ENCODE measurements at regions not wholly inside any gene's neighbourhood (a gene's known extent, or its start where the extent isn't known, plus 50 kb on each side); places are given as distances from the start of the nearest gene placed in this dataset.

DNA sequence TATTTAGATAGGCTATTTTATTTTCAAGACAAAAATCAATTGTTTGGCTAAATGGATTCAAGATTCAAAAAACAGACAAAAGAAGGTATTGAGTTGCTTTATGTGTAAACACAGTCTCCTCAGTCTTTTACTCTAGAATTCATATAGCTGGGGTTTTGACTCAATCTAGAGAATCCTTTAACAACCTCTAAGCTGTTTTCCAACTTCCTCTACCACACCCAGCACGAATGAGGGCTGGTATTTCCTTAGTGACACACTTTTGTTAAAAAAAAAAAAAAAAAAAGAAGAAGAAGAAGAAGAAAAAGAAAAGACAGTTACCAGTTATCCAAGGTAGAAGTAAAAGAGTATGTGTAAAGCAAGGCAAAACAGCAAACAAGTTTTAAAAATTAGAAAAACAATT, 732.8 kb upstream of the GOLIM4 start:
- TF ChIP-seq TAF1 (IDR thresholded peaks at IDR 0.05; ENCODE audit: low read depth) (no peak), CEBPB (IDR thresholded peaks at IDR 0.05) (no peak), NFIC (IDR thresholded peaks at IDR 0.05) (no peak), TCF12 (IDR thresholded peaks at IDR 0.05; ENCODE audit: low read depth) (no peak), TEAD4 (IDR thresholded peaks at IDR 0.05) (no peak), YY1 (IDR thresholded peaks at IDR 0.05; ENCODE audit: low read depth) (no peak), RAD21 (IDR thresholded peaks at IDR 0.05; ENCODE audit: low read depth) (no peak), FOXM1 (IDR thresholded peaks at IDR 0.05; ENCODE audit: borderline replicate concordance, low read depth) (no peak), EP300 (IDR thresholded peaks at IDR 0.05; ENCODE audit: borderline replicate concordance) (no peak), CREB1 (IDR thresholded peaks at IDR 0.05; ENCODE audit: low read depth) (no peak), ZBTB7A (IDR thresholded peaks at IDR 0.05; ENCODE audit: low read depth) (no peak), EGR1 (IDR thresholded peaks at IDR 0.05) (no peak)
- TF ChIP-seq, protein P1, sequence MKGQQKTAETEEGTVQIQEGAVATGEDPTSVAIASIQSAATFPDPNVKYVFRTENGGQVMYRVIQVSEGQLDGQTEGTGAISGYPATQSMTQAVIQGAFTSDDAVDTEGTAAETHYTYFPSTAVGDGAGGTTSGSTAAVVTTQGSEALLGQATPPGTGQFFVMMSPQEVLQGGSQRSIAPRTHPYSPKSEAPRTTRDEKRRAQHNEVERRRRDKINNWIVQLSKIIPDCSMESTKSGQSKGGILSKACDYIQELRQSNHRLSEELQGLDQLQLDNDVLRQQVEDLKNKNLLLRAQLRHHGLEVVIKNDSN (IDR thresholded peaks at IDR 0.05), result no peak
- TF ChIP-seq, protein P2, sequence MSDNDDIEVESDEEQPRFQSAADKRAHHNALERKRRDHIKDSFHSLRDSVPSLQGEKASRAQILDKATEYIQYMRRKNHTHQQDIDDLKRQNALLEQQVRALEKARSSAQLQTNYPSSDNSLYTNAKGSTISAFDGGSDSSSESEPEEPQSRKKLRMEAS (IDR thresholded peaks at IDR 0.05), result no peak
- TF ChIP-seq, protein P3, sequence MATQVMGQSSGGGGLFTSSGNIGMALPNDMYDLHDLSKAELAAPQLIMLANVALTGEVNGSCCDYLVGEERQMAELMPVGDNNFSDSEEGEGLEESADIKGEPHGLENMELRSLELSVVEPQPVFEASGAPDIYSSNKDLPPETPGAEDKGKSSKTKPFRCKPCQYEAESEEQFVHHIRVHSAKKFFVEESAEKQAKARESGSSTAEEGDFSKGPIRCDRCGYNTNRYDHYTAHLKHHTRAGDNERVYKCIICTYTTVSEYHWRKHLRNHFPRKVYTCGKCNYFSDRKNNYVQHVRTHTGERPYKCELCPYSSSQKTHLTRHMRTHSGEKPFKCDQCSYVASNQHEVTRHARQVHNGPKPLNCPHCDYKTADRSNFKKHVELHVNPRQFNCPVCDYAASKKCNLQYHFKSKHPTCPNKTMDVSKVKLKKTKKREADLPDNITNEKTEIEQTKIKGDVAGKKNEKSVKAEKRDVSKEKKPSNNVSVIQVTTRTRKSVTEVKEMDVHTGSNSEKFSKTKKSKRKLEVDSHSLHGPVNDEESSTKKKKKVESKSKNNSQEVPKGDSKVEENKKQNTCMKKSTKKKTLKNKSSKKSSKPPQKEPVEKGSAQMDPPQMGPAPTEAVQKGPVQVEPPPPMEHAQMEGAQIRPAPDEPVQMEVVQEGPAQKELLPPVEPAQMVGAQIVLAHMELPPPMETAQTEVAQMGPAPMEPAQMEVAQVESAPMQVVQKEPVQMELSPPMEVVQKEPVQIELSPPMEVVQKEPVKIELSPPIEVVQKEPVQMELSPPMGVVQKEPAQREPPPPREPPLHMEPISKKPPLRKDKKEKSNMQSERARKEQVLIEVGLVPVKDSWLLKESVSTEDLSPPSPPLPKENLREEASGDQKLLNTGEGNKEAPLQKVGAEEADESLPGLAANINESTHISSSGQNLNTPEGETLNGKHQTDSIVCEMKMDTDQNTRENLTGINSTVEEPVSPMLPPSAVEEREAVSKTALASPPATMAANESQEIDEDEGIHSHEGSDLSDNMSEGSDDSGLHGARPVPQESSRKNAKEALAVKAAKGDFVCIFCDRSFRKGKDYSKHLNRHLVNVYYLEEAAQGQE (IDR thresholded peaks at IDR 0.05; ENCODE audit: low read depth), result no peak

DNA sequence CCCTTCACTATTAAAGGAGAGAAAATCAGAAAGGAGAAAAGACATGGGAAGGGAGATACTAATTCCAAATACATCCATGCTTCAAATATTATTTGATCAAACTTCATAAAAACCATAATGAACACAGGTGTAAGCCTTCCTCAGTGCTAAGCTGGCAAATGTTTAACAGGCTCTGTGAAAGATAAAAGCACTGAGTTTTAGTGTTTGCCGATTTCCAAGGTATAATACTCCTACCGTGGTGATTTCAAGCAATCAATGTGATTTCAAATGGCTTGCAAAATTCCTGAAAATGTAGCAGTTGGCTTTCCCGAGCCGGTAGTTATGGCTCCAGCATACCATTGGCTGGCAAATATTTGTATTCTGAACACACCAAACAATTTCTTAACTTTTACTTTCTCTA, 732.3 kb upstream of the GOLIM4 start:
- TF ChIP-seq TAF1 (IDR thresholded peaks at IDR 0.05; ENCODE audit: low read depth), result no peak
- no peak for TF ChIP-seq YY1 (IDR thresholded peaks at IDR 0.05; ENCODE audit: low read depth)
- TF ChIP-seq, protein P2 (IDR thresholded peaks at IDR 0.05), result no peak

DNA sequence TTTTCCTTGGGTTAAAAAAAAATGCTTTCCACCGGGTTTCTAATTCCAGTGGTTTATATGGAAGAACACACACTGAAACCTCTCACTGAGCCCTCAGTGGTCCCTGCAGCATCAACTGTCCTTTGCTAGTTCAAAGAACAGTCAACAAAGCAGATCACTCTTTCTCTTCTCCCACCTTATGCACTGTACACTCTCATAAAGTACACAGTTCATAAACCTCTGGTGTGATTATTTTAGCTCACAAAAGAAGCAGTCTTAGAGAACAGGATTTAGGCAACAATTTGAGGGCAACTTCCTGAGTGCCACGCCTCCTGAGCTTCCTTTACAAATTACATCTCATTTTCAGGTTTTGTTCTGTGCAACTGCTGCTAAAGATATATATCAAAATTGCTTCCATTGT, 728.4 kb upstream of the GOLIM4 start:
- no peak for TF ChIP-seq FOXM1 (IDR thresholded peaks at IDR 0.05; ENCODE audit: borderline replicate concordance, low read depth)
- no peak for TF ChIP-seq EGR1 (IDR thresholded peaks at IDR 0.05)
- TF ChIP-seq CREB1 (IDR thresholded peaks at IDR 0.05; ENCODE audit: low read depth), result no peak
- TF ChIP-seq YY1 (IDR thresholded peaks at IDR 0.05; ENCODE audit: low read depth), result no peak
- TF ChIP-seq TCF12 (IDR thresholded peaks at IDR 0.05; ENCODE audit: low read depth), result no peak
- TF ChIP-seq, protein P1 (IDR thresholded peaks at IDR 0.05), result no peak
- TF ChIP-seq, protein P3 (IDR thresholded peaks at IDR 0.05; ENCODE audit: low read depth), result no peak
- TF ChIP-seq NFIC (IDR thresholded peaks at IDR 0.05), result no peak
- no peak for TF ChIP-seq TEAD4 (IDR thresholded peaks at IDR 0.05)
- no peak for TF ChIP-seq EP300 (IDR thresholded peaks at IDR 0.05; ENCODE audit: borderline replicate concordance)

DNA sequence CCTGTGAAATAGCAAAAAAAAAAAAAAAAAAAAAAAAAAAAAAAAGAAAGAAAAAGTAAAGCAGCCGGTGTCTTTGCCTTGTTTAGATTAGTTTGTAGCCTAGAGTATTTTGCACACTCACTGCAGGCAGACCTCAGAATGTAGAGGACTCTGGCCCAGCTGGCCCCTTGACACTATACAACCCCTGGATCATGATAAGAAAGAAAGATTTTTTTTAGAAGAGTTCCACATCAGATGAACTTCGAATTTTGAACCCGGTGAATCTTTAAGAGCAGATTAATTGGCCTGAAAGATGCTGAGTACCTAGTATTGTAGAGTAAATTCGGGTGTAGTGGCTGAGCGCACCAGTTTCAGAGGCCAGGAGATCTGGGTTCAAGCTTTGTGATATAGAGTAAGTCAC, 727.7 kb upstream of the GOLIM4 start:
- TF ChIP-seq, protein P2 (IDR thresholded peaks at IDR 0.05), result no peak
- TF ChIP-seq ZBTB7A (IDR thresholded peaks at IDR 0.05; ENCODE audit: low read depth) (no peak), TCF12 (IDR thresholded peaks at IDR 0.05; ENCODE audit: low read depth) (no peak), CREB1 (IDR thresholded peaks at IDR 0.05; ENCODE audit: low read depth) (no peak), EP300 (IDR thresholded peaks at IDR 0.05; ENCODE audit: borderline replicate concordance) (no peak), RAD21 (IDR thresholded peaks at IDR 0.05; ENCODE audit: low read depth) (no peak)

DNA sequence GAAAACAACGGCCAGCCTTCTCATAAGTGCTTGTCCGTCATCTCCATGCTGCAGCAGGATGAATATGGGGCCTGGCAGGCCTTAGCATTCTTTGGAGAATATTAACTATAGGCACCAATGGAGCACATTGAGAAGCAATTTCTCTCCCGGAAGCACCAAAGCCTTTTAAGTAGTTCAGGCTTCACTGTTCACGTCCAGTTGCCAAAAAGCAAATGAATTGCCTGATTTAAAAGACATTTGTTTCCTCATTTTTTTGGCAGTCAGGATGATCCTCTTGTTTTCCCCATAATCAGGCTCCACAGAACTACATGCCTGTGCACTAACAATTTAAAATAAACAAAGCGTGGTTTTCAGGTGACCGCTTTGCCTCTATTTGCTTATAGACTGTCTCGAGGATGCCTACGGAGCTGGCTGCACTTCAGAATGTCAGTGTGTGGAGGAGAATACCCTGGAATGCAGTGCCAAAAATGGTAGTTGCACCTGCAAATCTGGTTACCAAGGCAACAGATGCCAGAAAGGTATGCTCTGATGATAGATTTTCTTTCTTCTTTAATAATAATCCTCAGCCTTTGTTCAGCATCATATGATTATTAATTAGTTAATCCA, 725.2 kb upstream of the GOLIM4 start:
- TF ChIP-seq YY1 (IDR thresholded peaks at IDR 0.05; ENCODE audit: low read depth) (no peak), ZBTB7A (IDR thresholded peaks at IDR 0.05; ENCODE audit: low read depth) (no peak), TCF12 (IDR thresholded peaks at IDR 0.05; ENCODE audit: low read depth) (no peak), CREB1 (IDR thresholded peaks at IDR 0.05; ENCODE audit: low read depth) (no peak), TAF1 (IDR thresholded peaks at IDR 0.05; ENCODE audit: low read depth) (no peak), CEBPB (IDR thresholded peaks at IDR 0.05) (no peak), NFIC (IDR thresholded peaks at IDR 0.05) (no peak), EGR1 (IDR thresholded peaks at IDR 0.05) (no peak)
- TF ChIP-seq, protein P1 (IDR thresholded peaks at IDR 0.05), result no peak
- TF ChIP-seq, protein P2 (IDR thresholded peaks at IDR 0.05), result no peak
- TF ChIP-seq, protein P3 (IDR thresholded peaks at IDR 0.05; ENCODE audit: low read depth), result no peak
